NCI-H510A treated with DMSO at 0.1 percent for 48 hours (cell line): ENCODE measurements at regions not wholly inside any gene's neighbourhood (a gene's known extent, or its start where the extent isn't known, plus 50 kb on each side); places are given as distances from the start of the nearest gene placed in this dataset.

ENCODE experiments used
- DNase-seq: peaks from one replicate; lab custom pipeline; 2025; lab: John Stamatoyannopoulos, UW

GRCh38 chr3:145815707-145816413 is 345.1 kb downstream of the PLOD2 start:
- DNase-seq = no peak

- no peak for DNase-seq
These were observed 343.0 kb downstream of the PLOD2 start for GRCh38 chr3:145817870-145818483.

- no peak for DNase-seq
These were observed 340.8 kb downstream of the PLOD2 start for GRCh38 chr3:145820170-145820569.

GRCh38 chr3:145842294-145842902 is 318.6 kb downstream of the PLOD2 start:
- DNase-seq = no peak

DNA sequence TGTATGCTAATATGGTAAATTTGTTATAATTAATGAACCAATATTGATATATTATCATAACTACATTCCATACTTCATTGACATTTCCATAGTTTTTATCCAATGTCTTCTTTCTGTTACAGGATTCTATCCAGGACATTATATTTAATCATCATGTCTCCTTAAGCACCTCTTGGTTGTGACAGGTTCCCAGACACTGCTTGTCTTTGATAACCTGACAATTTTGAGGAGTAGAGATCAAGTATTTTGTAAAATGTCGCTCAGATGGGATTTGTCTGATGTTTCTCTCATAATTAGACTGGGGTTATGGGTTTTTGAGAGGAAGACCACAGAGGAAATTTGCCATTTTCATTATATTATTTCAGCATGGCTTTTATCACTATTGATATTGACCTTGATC is 317.4 kb downstream of the PLOD2 start:
- no peak for DNase-seq

- no peak for DNase-seq
These were observed 311.9 kb downstream of the PLOD2 start for GRCh38 chr3:145849115-145849514.

GRCh38 chr3:145854499-145854898 is 306.5 kb downstream of the PLOD2 start:
- no peak for DNase-seq

- DNase-seq = no peak
These were observed 303.0 kb downstream of the PLOD2 start for GRCh38 chr3:145857956-145858355.

DNA sequence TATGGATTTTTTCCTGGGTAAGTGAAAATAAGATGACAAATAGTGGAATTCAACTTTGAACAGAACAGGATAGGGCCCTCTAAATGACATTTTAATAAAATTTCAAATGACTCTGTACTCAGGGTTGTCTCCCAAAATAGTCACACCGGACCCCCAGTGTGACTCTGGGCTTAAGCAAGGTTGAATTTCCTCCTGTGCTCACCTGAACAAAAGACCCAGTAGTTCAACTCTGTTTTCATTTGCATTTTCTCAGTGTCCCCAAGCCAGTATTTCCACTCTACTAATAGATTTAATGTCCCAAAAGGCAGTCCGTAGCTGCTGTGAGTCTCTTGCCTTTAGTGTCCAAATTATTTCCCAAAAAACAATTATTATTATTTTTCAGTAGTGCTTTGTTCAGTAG is 296.6 kb downstream of the PLOD2 start:
- DNase-seq = no peak

- DNase-seq = no peak
These were observed 295.5 kb downstream of the PLOD2 start for GRCh38 chr3:145865399-145866018.

GRCh38 chr3:145869958-145870357 is 291.0 kb downstream of the PLOD2 start:
- DNase-seq = no peak

GRCh38 chr3:145882436-145882835 is 278.5 kb downstream of the PLOD2 start:
- DNase-seq = no peak

DNA sequence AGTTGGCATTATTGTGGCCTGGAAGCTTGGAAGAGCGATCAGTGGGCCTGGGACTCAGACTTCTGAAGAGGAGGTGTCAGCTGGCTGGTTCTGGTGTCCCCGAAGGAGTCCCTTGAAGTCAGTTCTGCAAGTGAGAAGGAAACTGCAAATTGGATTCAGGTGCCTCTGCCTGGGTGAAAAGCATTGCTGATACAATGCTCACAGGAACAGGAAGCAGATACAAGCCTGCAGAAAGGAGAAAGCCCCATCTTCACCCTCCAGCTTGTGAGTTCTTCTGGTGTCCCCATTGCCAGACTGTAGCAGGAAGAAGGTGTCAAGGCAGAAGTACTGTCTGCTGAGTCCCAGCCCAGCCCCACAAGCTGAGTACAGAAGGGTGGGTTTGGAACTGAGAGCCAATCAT is 271.3 kb downstream of the PLOD2 start:
- no peak for DNase-seq

- DNase-seq = no peak
These were observed 268.1 kb downstream of the PLOD2 start for GRCh38 chr3:145892869-145893268.

- no peak for DNase-seq
These were observed 267.7 kb downstream of the PLOD2 start for GRCh38 chr3:145893331-145893730.

DNA sequence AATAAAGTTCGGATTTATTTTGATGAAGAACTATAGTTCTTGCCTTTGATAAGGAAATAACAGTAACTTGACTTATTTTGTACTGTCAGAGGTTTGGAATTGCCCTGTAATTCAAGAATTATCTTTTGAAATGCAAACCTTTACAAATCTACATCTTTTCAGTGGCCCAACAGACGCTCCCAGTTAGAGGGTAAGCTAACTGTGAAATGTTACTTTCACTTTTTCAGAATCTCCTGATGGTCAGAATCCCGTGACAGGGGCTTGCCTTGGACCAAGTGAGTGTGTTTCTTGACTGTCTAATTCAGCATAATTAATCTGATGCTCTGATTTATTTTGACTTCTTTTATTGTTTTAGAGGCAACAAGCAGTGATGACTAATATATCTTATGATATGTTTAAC is 262.5 kb downstream of the PLOD2 start:
- DNase-seq = no peak

- peak; percentile 7 for DNase-seq
These were observed 261.7 kb downstream of the PLOD2 start for GRCh38 chr3:145899241-145899640.

DNA sequence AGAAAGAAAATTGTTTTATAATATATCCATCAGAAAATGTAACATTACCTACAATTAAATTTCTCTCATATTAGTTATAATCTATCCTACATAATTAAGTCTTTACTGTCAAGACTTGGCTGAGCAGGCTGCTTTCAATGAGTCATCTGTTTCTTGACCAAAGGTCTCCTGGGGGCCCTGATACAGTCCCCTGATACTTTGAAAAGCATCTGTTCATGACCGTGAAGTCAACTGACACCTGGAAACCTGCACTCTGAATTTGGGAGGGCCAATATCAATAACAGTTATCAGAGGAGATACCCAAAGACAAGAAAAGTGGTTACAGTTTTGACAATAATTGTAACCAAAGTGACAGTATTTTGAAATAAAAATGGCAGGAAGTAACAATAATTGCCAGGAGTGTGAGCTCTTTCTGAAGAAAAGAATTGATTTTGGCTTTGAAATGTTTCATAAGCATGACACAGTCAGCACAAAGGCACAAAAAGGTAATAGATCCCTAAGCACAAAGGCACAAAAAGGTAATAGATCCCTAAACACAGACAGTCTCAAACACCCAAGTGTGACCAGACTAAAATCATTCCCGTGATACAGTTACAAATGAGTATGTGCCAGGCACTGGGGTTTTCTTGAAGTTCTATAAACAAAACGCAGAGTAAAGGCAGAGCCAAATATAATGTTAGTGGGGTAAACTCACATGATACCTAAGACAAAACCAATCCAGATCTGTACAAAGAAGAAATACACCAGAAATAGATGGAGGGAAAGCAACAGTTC is 260.7 kb downstream of the PLOD2 start:
- DNase-seq = no peak

- no peak for DNase-seq
These were observed 258.8 kb downstream of the PLOD2 start for GRCh38 chr3:145902166-145902565.

DNA sequence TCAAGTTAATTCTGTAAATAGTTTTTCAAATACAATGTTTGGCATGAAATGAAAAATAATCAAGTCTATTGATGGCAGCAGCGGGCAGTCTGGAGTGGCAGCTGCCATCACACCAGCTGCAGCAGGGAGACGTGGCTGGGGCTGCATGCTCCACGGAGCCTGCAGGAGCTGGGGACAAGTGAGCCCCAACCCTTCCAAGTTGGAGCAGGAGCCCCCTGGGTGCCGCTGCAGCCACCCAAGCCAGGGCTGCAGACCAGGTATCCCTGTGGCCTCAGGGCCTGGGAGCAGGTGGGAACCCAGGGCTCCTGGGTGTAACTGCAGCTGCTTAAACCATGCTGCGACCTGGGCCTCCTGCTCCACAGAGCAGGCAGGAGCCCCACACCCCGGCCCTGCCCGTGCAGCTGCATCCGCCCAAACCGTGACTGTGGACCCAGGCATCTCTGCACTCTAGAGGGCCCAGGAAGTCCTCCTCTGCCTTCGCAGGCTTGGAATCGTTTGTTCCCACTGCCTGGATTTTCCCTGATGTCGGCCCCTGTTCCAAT is 257.4 kb downstream of the PLOD2 start:
- DNase-seq = no peak

GRCh38 chr3:145904138-145904537 is 256.8 kb downstream of the PLOD2 start:
- no peak for DNase-seq

DNA sequence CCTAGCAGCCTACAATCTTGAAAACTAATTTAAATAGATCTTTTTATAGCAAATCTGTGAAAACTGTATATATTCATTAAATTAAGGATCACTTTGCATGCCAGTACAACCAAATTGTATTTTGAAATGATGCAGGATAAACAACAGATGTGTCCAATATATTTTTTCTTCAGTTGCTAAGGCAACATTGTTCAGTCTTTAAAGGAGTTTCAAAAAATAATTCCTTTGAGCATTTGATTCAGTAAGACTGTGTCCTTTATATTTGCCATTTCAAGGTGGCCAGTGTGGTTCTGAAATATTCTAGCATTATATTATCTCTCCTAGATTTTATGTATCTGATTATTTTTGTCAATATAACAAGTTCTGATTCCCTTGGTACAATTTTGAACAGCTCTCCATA is 254.7 kb downstream of the PLOD2 start:
- DNase-seq = no peak
